WTC11 (cell line): ENCODE measurements at regions not wholly inside any gene's neighbourhood (a gene's known extent, or its start where the extent isn't known, plus 50 kb on each side); places are given as distances from the start of the nearest gene placed in this dataset.

Source experiments
- ATAC-seq: fragments of 200-7000 bp; cut with Tn5 transposase; 2 replicates; pipeline ENCODE4 v1.10.0; 2021; ENCODE audit warnings: mild to moderate bottlenecking, moderate library complexity
- CTCF ChIA-PET: fragments of 300-600 bp; sonication (Branson Sonifier 250); formaldehyde crosslinking; loops from one replicate; lab custom pipeline; 2021; ENCODE audit warnings: antibody characterized with exemption; lab: Charles Lee
- POLR2A ChIA-PET: fragments of 350-600 bp; sonication (Branson Sonifier 250); formaldehyde crosslinking; loops from one replicate; lab custom pipeline; 2021; ENCODE audit warnings: antibody characterized with exemption; lab: Charles Lee
- DNase-seq: peaks from one replicate; pipeline ENCODE4 v3.0.0; 2021; ENCODE audit warnings: low spot score
- H3K27ac Mint-ChIP-seq: 2 replicates; pipeline ENCODE4 v1.8.0; 2021; ENCODE audit warnings: mixed read lengths
- H3K27me3 Mint-ChIP-seq: 2 replicates; pipeline ENCODE4 v1.8.0; 2021; ENCODE audit warnings: low read depth, mild to moderate bottlenecking, moderate library complexity, mixed read lengths
- H3K36me3 Mint-ChIP-seq: 2 replicates; pipeline ENCODE4 v1.8.0; 2021; ENCODE audit warnings: mixed read lengths
- H3K4me1 Mint-ChIP-seq: 2 replicates; pipeline ENCODE4 v1.8.0; 2022; ENCODE audit warnings: mixed read lengths
- H3K4me3 Mint-ChIP-seq: 2 replicates; pipeline ENCODE4 v1.8.0; 2021; ENCODE audit warnings: mild to moderate bottlenecking, moderate library complexity, mixed read lengths
- H3K9me3 Mint-ChIP-seq: 2 replicates; pipeline ENCODE4 v1.8.0; 2021; ENCODE audit warnings: mixed read lengths
- ESRRA ChIP-seq: sonication (generic); formaldehyde crosslinking; IDR thresholded peaks from 2 replicates; pipeline ENCODE4 v1.8.1; 2022; ENCODE audit warnings: mild to moderate bottlenecking, missing genetic modification reagents, borderline replicate concordance
- FOXJ3 ChIP-seq: sonication (generic); formaldehyde crosslinking; IDR thresholded peaks from 2 replicates; pipeline ENCODE4 v1.9.0; 2021; ENCODE audit warnings: missing genetic modification reagents, mild to moderate bottlenecking, borderline replicate concordance
- GABPB1 ChIP-seq: sonication (generic); formaldehyde crosslinking; IDR thresholded peaks from 2 replicates; pipeline ENCODE4 v1.8.1; 2023; ENCODE audit warnings: mild to moderate bottlenecking, missing genetic modification reagents
- HMGA2 ChIP-seq: fragments of 250-450 bp; sonication (Bioruptor Pico); IDR thresholded peaks from 2 replicates; pipeline ENCODE4 v1.4.0; 2021; ENCODE audit warnings: mild to moderate bottlenecking, moderate library complexity
- JUN ChIP-seq: sonication (generic); formaldehyde crosslinking; IDR thresholded peaks from 2 replicates; pipeline ENCODE4 v1.8.0; 2023; ENCODE audit warnings: mild to moderate bottlenecking, missing genetic modification reagents
- NFE2L1 ChIP-seq: sonication (generic); formaldehyde crosslinking; IDR thresholded peaks from 2 replicates; pipeline ENCODE4 v1.8.1; 2023; ENCODE audit warnings: missing genetic modification reagents
- NR1H2 ChIP-seq: sonication (generic); formaldehyde crosslinking; IDR thresholded peaks from 2 replicates; pipeline ENCODE4 v1.9.0; 2021; ENCODE audit warnings: mild to moderate bottlenecking, moderate library complexity, missing genetic modification reagents
- OVOL2 ChIP-seq: fragments of 250-450 bp; sonication (Bioruptor Pico); IDR thresholded peaks from 2 replicates; pipeline ENCODE4 v1.9.0; 2021; ENCODE audit warnings: mild to moderate bottlenecking, borderline replicate concordance
- ZNF263 ChIP-seq: sonication (generic); formaldehyde crosslinking; IDR thresholded peaks from 2 replicates; pipeline ENCODE4 v1.8.1; 2022; ENCODE audit warnings: low read depth, mild to moderate bottlenecking, moderate library complexity, missing genetic modification reagents
- ZNF423 ChIP-seq: fragments of 250-450 bp; sonication (Bioruptor Pico); IDR thresholded peaks from 2 replicates; pipeline ENCODE4 v2.1.2; 2022; ENCODE audit warnings: mild to moderate bottlenecking, moderate library complexity
- ZNF671 ChIP-seq: fragments of 250-450 bp; sonication (Bioruptor Pico); IDR thresholded peaks from 2 replicates; pipeline ENCODE4 v1.8.0; 2021; ENCODE audit warnings: mild to moderate bottlenecking
- TF ChIP-seq, protein P1 (sequence below): sonication (generic); formaldehyde crosslinking; IDR thresholded peaks from 2 replicates; pipeline ENCODE4 v1.8.0; 2022; ENCODE audit warnings: mild to moderate bottlenecking, missing genetic modification reagents
- TF ChIP-seq, protein P2 (sequence below): sonication (generic); formaldehyde crosslinking; conservative IDR thresholded peaks from 2 replicates; pipeline ENCODE4 v1.8.1; 2022; ENCODE audit warnings: mild to moderate bottlenecking, missing genetic modification reagents
- TF ChIP-seq, protein P3 (sequence below): sonication (generic); formaldehyde crosslinking; IDR thresholded peaks from 2 replicates; pipeline ENCODE4 v1.8.1; 2023; ENCODE audit warnings: mild to moderate bottlenecking, missing genetic modification reagents
- TF ChIP-seq, protein P4 (sequence below): sonication (generic); formaldehyde crosslinking; IDR thresholded peaks from 2 replicates; pipeline ENCODE4 v1.8.1; 2022; ENCODE audit warnings: low read depth, missing genetic modification reagents, borderline replicate concordance
- TF ChIP-seq, protein P5 (sequence below): sonication (generic); formaldehyde crosslinking; IDR thresholded peaks from 2 replicates; pipeline ENCODE4 v1.8.0; 2022; ENCODE audit warnings: missing genetic modification reagents
- TF ChIP-seq, protein P6 (sequence below): sonication (generic); formaldehyde crosslinking; IDR thresholded peaks from 2 replicates; pipeline ENCODE4 v1.8.1; 2022; ENCODE audit warnings: mild to moderate bottlenecking, moderate library complexity, missing genetic modification reagents
- TF ChIP-seq, protein P7 (sequence below): sonication (generic); formaldehyde crosslinking; IDR thresholded peaks from 2 replicates; pipeline ENCODE4 v1.8.0; 2022; ENCODE audit warnings: mild to moderate bottlenecking, missing genetic modification reagents
- TF ChIP-seq, protein P8 (sequence below): sonication (generic); formaldehyde crosslinking; IDR thresholded peaks from 2 replicates; pipeline ENCODE4 v1.8.0; 2022; ENCODE audit warnings: mild to moderate bottlenecking, missing genetic modification reagents
- TF ChIP-seq, protein P9 (sequence below): sonication (generic); formaldehyde crosslinking; conservative IDR thresholded peaks from 2 replicates; pipeline ENCODE4 v1.8.1; 2023; ENCODE audit warnings: mild to moderate bottlenecking, low read depth, missing genetic modification reagents, moderate library complexity

DNA sequence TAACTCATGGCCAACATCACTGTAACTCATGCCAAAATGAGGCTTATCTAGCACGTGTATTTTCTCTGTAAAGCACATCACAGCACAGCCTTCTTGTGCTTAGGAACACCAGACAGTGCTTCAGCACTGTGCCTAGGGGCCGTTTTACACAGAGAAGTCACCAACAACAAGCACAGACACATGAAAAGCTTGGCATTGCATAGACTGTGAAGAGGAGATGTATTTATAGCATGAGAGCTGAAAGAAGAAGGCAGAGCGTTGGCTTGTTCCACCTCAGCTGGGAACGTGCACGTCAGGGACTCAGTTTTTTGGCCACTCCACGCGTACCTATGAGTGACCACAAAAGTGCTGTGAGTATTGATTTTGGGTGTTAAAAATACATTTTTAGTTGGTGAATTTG lies 116.3 kb upstream of the SFRP2 start:
- Mint-ChIP-seq H3K4me3 (no peak overlapping the region), H3K27me3 (no peaks in the 10 kb centered on the region; the same call in 1 of the 2 replicates), H3K36me3 (no peaks in the 10 kb centered on the region), H3K27ac (no peak overlapping the region), H3K9me3 (peaks cover 26% of the 10 kb centered on the region), H3K4me1 (peaks cover 15% of the 10 kb centered on the region)
- DNase-seq, result no peak
- CTCF ChIA-PET, result no interaction called here
- POLR2A ChIA-PET, result no interaction called here
- TF ChIP-seq NR1H2 (CRISPR knock-in tag) (no peak), ESRRA (no peak), ZNF423 (CRISPR knock-in tag) (no peak), GABPB1 (CRISPR knock-in tag) (no peak), JUN (CRISPR knock-in tag) (no peak), OVOL2 (CRISPR knock-in tag) (no peak), ZNF671 (no peak), ZNF263 (no peak)
- TF ChIP-seq, protein P1, sequence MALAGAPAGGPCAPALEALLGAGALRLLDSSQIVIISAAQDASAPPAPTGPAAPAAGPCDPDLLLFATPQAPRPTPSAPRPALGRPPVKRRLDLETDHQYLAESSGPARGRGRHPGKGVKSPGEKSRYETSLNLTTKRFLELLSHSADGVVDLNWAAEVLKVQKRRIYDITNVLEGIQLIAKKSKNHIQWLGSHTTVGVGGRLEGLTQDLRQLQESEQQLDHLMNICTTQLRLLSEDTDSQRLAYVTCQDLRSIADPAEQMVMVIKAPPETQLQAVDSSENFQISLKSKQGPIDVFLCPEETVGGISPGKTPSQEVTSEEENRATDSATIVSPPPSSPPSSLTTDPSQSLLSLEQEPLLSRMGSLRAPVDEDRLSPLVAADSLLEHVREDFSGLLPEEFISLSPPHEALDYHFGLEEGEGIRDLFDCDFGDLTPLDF (CRISPR knock-in tag), result no peak
- TF ChIP-seq, protein P2, sequence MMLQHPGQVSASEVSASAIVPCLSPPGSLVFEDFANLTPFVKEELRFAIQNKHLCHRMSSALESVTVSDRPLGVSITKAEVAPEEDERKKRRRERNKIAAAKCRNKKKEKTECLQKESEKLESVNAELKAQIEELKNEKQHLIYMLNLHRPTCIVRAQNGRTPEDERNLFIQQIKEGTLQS (CRISPR knock-in tag), result no peak
- TF ChIP-seq, protein P3, sequence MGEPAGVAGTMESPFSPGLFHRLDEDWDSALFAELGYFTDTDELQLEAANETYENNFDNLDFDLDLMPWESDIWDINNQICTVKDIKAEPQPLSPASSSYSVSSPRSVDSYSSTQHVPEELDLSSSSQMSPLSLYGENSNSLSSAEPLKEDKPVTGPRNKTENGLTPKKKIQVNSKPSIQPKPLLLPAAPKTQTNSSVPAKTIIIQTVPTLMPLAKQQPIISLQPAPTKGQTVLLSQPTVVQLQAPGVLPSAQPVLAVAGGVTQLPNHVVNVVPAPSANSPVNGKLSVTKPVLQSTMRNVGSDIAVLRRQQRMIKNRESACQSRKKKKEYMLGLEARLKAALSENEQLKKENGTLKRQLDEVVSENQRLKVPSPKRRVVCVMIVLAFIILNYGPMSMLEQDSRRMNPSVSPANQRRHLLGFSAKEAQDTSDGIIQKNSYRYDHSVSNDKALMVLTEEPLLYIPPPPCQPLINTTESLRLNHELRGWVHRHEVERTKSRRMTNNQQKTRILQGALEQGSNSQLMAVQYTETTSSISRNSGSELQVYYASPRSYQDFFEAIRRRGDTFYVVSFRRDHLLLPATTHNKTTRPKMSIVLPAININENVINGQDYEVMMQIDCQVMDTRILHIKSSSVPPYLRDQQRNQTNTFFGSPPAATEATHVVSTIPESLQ, result no peak
- TF ChIP-seq, protein P4, sequence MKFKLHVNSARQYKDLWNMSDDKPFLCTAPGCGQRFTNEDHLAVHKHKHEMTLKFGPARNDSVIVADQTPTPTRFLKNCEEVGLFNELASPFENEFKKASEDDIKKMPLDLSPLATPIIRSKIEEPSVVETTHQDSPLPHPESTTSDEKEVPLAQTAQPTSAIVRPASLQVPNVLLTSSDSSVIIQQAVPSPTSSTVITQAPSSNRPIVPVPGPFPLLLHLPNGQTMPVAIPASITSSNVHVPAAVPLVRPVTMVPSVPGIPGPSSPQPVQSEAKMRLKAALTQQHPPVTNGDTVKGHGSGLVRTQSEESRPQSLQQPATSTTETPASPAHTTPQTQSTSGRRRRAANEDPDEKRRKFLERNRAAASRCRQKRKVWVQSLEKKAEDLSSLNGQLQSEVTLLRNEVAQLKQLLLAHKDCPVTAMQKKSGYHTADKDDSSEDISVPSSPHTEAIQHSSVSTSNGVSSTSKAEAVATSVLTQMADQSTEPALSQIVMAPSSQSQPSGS (CRISPR knock-in tag), result no peak
- TF ChIP-seq, protein P5, sequence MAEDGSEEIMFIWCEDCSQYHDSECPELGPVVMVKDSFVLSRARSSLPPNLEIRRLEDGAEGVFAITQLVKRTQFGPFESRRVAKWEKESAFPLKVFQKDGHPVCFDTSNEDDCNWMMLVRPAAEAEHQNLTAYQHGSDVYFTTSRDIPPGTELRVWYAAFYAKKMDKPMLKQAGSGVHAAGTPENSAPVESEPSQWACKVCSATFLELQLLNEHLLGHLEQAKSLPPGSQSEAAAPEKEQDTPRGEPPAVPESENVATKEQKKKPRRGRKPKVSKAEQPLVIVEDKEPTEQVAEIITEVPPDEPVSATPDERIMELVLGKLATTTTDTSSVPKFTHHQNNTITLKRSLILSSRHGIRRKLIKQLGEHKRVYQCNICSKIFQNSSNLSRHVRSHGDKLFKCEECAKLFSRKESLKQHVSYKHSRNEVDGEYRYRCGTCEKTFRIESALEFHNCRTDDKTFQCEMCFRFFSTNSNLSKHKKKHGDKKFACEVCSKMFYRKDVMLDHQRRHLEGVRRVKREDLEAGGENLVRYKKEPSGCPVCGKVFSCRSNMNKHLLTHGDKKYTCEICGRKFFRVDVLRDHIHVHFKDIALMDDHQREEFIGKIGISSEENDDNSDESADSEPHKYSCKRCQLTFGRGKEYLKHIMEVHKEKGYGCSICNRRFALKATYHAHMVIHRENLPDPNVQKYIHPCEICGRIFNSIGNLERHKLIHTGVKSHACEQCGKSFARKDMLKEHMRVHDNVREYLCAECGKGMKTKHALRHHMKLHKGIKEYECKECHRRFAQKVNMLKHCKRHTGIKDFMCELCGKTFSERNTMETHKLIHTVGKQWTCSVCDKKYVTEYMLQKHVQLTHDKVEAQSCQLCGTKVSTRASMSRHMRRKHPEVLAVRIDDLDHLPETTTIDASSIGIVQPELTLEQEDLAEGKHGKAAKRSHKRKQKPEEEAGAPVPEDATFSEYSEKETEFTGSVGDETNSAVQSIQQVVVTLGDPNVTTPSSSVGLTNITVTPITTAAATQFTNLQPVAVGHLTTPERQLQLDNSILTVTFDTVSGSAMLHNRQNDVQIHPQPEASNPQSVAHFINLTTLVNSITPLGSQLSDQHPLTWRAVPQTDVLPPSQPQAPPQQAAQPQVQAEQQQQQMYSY (CRISPR knock-in tag), result no peak
- TF ChIP-seq, protein P6, sequence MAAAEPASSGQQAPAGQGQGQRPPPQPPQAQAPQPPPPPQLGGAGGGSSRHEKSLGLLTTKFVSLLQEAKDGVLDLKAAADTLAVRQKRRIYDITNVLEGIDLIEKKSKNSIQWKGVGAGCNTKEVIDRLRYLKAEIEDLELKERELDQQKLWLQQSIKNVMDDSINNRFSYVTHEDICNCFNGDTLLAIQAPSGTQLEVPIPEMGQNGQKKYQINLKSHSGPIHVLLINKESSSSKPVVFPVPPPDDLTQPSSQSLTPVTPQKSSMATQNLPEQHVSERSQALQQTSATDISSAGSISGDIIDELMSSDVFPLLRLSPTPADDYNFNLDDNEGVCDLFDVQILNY (CRISPR knock-in tag), result no peak
- TF ChIP-seq, protein P7, sequence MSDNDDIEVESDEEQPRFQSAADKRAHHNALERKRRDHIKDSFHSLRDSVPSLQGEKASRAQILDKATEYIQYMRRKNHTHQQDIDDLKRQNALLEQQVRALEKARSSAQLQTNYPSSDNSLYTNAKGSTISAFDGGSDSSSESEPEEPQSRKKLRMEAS (CRISPR knock-in tag), result no peak
- ATAC-seq, result no peak

DNA sequence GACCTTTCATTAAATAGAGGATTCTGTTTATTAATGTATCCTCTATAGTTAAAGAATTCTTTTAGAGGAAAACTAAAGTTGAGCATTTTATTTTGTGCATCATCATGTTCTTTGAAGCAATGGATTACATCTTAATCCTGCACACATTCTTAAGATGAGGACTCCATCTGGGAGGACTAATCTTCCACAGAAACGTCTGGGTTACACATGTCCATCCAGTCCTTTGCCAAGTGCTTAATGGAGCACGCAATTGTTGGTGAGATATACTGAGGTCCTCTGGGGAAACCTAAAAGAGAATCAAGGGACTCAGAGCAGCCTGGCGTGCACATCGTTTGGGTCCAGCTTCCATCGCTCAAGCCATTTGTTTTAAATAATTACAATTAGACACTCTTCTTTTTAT lies 115.1 kb upstream of the SFRP2 start:
- no peaks in the 10 kb centered on the region; the same call in 1 of the 2 replicates for H3K27me3 Mint-ChIP-seq
- ChIA-PET POLR2A (no interaction called here), CTCF (no interaction called here)
- H3K9me3 Mint-ChIP-seq, result peaks cover 26% of the 10 kb centered on the region
- H3K36me3 Mint-ChIP-seq, result no peaks in the 10 kb centered on the region
- no peak overlapping the region for H3K27ac Mint-ChIP-seq
- ATAC-seq, result no peak
- no peak for DNase-seq
- H3K4me1 Mint-ChIP-seq, result peaks cover 15% of the 10 kb centered on the region
- H3K4me3 Mint-ChIP-seq, result no peak overlapping the region
- TF ChIP-seq NFE2L1 (CRISPR knock-in tag) (no peak), HMGA2 (no peak), FOXJ3 (CRISPR knock-in tag) (no peak), ZNF671 (no peak)
- TF ChIP-seq, protein P8, sequence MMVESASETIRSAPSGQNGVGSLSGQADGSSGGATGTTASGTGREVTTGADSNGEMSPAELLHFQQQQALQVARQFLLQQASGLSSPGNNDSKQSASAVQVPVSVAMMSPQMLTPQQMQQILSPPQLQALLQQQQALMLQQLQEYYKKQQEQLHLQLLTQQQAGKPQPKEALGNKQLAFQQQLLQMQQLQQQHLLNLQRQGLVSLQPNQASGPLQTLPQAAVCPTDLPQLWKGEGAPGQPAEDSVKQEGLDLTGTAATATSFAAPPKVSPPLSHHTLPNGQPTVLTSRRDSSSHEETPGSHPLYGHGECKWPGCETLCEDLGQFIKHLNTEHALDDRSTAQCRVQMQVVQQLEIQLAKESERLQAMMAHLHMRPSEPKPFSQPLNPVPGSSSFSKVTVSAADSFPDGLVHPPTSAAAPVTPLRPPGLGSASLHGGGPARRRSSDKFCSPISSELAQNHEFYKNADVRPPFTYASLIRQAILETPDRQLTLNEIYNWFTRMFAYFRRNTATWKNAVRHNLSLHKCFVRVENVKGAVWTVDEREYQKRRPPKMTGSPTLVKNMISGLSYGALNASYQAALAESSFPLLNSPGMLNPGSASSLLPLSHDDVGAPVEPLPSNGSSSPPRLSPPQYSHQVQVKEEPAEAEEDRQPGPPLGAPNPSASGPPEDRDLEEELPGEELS (CRISPR knock-in tag), result no peak
- TF ChIP-seq, protein P9, sequence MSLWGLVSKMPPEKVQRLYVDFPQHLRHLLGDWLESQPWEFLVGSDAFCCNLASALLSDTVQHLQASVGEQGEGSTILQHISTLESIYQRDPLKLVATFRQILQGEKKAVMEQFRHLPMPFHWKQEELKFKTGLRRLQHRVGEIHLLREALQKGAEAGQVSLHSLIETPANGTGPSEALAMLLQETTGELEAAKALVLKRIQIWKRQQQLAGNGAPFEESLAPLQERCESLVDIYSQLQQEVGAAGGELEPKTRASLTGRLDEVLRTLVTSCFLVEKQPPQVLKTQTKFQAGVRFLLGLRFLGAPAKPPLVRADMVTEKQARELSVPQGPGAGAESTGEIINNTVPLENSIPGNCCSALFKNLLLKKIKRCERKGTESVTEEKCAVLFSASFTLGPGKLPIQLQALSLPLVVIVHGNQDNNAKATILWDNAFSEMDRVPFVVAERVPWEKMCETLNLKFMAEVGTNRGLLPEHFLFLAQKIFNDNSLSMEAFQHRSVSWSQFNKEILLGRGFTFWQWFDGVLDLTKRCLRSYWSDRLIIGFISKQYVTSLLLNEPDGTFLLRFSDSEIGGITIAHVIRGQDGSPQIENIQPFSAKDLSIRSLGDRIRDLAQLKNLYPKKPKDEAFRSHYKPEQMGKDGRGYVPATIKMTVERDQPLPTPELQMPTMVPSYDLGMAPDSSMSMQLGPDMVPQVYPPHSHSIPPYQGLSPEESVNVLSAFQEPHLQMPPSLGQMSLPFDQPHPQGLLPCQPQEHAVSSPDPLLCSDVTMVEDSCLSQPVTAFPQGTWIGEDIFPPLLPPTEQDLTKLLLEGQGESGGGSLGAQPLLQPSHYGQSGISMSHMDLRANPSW (CRISPR knock-in tag), result no peak
